ENCODE measurements at regions not wholly inside any gene's neighbourhood (a gene's known extent, or its start where the extent isn't known, plus 50 kb on each side); places are given as distances from the start of the nearest gene placed in this dataset.
"Not testable (repeated sequence)": the region's sequence is repeated elsewhere in the genome, so short reads cannot be mapped to it uniquely, and the experiment has no call there.

GRCh38 chr7:1300636-1301035 lies 68.0 kb downstream of the UNCX start:
- no peak for DNase-seq

- DNase-seq, result no peak
Observed at GRCh38 chr7:1301054-1301881, 68.6 kb downstream of the UNCX start.

GRCh38 chr7:1301882-1302251 lies 69.2 kb downstream of the UNCX start:
- no peak for DNase-seq

- no peak for DNase-seq
Observed at GRCh38 chr7:1302936-1303335, 70.3 kb downstream of the UNCX start.

- DNase-seq, result not testable (repeated sequence)
Observed at GRCh38 chr7:1304011-1304410, 71.3 kb downstream of the UNCX start.

- DNase-seq, result no peak
Observed at GRCh38 chr7:1305873-1306272, 73.2 kb downstream of the UNCX start.

GRCh38 chr7:1307828-1308227 lies 75.2 kb downstream of the UNCX start:
- DNase-seq, result no peak

- DNase-seq, result no peak
Observed at GRCh38 chr7:1309290-1309689, 76.6 kb downstream of the UNCX start.

- DNase-seq, result no peak
Observed at GRCh38 chr7:1309996-1310395, 77.3 kb downstream of the UNCX start.

GRCh38 chr7:1310936-1311335 lies 78.3 kb downstream of the UNCX start:
- no peak for DNase-seq

GRCh38 chr7:1311406-1312135 lies 78.9 kb downstream of the UNCX start:
- no peak for DNase-seq

GRCh38 chr7:1312136-1313070 lies 79.7 kb downstream of the UNCX start:
- no peak for DNase-seq

GRCh38 chr7:1313613-1314012 lies 80.9 kb downstream of the UNCX start:
- no peak for DNase-seq

- DNase-seq, result no peak
Observed at GRCh38 chr7:1314021-1314907, 81.6 kb downstream of the UNCX start.

- no peak for DNase-seq
Observed at GRCh38 chr7:1314908-1315450, 82.3 kb downstream of the UNCX start.

GRCh38 chr7:1316086-1316485 lies 83.4 kb downstream of the UNCX start:
- no peak for DNase-seq

- no peak for DNase-seq
Observed at GRCh38 chr7:1317646-1318045, 85.0 kb downstream of the UNCX start.

GRCh38 chr7:1318051-1318450 lies 85.4 kb downstream of the UNCX start:
- no peak for DNase-seq

- DNase-seq, result no peak
Observed at GRCh38 chr7:1318661-1319060, 86.0 kb downstream of the UNCX start.

- DNase-seq, result no peak
Observed at GRCh38 chr7:1320616-1321240, 88.1 kb downstream of the UNCX start.
